AG04450 (cell line): ENCODE measurements at regions not wholly inside any gene's neighbourhood (a gene's known extent, or its start where the extent isn't known, plus 50 kb on each side); places are given as distances from the start of the nearest gene placed in this dataset.

Experiments used
- CTCF ChIA-PET: fragments of 300-600, 350-600 bp; formaldehyde crosslinking; extraction: SDS; loops from one replicate; lab custom pipeline; 2022; ENCODE audit warnings: antibody characterized with exemption, inconsistent platforms; lab: Charles Lee
- POLR2A ChIA-PET: fragments of 350-600 bp; formaldehyde crosslinking; extraction: SDS; loops from one replicate; lab custom pipeline; 2021; ENCODE audit warnings: antibody characterized with exemption, inconsistent platforms; lab: Yijun Ruan, JAX
- DNase-seq: peaks from one replicate; pipeline ENCODE4 v3.0.0-alpha.2; 2011; ENCODE audit warnings: low read depth, low spot score
- H3K27ac ChIP-seq: one replicate; pipeline ENCODE4 v1.5.1; 2012; ENCODE audit warnings: low read depth, low read length, control low read depth
- H3K27me3 ChIP-seq: one replicate; pipeline ENCODE4 v1.6.0; 2012; ENCODE audit warnings: low read length; ENCODE audit not compliant: control insufficient read depth, insufficient read depth
- H3K4me3 ChIP-seq: 2 replicates; pipeline ENCODE4 v1.5.1; 2011; ENCODE audit warnings: mild to moderate bottlenecking, low read depth, low read length, control low read depth
- H3K9me3 ChIP-seq: 2 replicates; pipeline ENCODE4 v1.5.1; 2012; ENCODE audit warnings: low read length; ENCODE audit not compliant: control insufficient read depth, insufficient read depth
- TF ChIP-seq, protein P1 (sequence below): IDR thresholded peaks from 2 replicates; pipeline ENCODE4 v1.5.1; 2011; ENCODE audit warnings: low read depth, low read length, control low read depth, inconsistent platforms

DNA sequence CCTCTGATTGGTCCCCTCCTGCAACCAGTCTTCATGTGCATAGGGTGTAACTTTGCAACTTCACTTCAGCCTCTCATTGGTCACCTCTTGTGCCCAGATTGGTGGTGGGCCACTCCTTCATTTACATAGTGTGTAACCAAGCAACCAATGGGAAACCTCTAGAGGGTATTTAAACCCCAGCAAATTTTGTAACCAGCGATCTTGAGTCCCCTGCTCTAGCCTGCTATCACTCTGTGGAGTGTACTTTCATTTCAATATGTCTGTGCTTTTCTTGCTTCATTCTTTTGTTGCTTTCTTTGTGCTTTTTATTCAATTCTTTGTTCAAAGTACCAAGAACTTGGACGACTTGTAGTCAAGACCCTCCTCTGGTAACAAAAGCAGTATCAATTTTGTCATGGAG lies 1336.9 kb upstream of the SPRY2 start:
- TF ChIP-seq, protein P1, sequence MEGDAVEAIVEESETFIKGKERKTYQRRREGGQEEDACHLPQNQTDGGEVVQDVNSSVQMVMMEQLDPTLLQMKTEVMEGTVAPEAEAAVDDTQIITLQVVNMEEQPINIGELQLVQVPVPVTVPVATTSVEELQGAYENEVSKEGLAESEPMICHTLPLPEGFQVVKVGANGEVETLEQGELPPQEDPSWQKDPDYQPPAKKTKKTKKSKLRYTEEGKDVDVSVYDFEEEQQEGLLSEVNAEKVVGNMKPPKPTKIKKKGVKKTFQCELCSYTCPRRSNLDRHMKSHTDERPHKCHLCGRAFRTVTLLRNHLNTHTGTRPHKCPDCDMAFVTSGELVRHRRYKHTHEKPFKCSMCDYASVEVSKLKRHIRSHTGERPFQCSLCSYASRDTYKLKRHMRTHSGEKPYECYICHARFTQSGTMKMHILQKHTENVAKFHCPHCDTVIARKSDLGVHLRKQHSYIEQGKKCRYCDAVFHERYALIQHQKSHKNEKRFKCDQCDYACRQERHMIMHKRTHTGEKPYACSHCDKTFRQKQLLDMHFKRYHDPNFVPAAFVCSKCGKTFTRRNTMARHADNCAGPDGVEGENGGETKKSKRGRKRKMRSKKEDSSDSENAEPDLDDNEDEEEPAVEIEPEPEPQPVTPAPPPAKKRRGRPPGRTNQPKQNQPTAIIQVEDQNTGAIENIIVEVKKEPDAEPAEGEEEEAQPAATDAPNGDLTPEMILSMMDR: no peak
- no peak for DNase-seq
- H3K27ac ChIP-seq: no peak overlapping the region
- H3K4me3 ChIP-seq: no peak overlapping the region
- H3K9me3 ChIP-seq: peaks cover 16% of the 10 kb centered on the region
- H3K27me3 ChIP-seq: no peaks in the 10 kb centered on the region
- POLR2A ChIA-PET: no interaction called here
- CTCF ChIA-PET: no interaction called here

DNA sequence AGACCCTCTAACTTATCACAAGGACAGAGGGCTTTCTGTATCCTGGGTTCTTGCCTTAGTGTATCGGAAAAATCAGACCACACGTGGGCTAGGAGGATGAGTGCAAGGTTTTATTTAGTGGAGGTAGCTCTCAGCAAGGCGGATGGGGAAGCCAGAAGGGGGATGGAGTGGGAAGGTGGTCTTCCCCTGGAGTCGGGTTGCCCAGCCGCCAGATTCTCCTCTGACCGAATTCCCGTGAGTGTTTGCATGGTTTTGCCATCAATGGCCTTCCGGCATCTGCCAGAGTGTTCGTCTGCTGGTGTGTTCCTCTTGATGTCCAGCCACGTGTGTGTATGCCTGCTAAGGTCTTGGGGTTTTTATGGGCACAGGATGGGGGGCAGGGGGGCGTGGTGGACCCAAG lies 1335.1 kb upstream of the SPRY2 start:
- TF ChIP-seq, protein P1: no peak
- ChIA-PET POLR2A (no interaction called here), CTCF (no interaction called here)
- no peak overlapping the region for H3K27ac ChIP-seq
- no peak for DNase-seq
- no peaks in the 10 kb centered on the region for H3K27me3 ChIP-seq
- no peak overlapping the region for H3K4me3 ChIP-seq
- peaks cover 16% of the 10 kb centered on the region for H3K9me3 ChIP-seq

DNA sequence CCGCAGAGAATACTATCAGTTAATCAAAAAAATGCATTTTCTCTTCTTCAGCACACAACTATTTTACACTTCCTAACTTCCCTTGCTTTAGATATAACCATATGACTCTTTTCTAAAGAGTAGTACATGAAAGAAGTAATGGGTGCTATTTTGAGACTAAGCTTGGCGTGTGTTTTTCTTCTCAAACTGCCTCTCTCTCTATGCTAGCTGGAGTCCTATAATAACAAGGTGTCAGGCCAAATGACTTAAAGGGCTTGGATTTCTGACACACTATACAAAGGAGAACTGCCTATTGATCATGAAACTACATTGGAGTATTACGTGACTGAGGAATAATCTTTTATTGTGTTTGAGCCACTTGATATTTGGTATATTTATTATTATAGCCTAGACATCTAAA lies 1330.1 kb upstream of the SPRY2 start:
- DNase-seq: no peak
- CTCF ChIA-PET: no interaction called here
- Histone ChIP-seq H3K27me3 (no peaks in the 10 kb centered on the region), H3K9me3 (peaks cover 7% of the 10 kb centered on the region; the same call in 1 of the 2 replicates), H3K4me3 (no peak overlapping the region), H3K27ac (no peak overlapping the region)
- POLR2A ChIA-PET: no interaction called here
- TF ChIP-seq, protein P1: no peak

DNA sequence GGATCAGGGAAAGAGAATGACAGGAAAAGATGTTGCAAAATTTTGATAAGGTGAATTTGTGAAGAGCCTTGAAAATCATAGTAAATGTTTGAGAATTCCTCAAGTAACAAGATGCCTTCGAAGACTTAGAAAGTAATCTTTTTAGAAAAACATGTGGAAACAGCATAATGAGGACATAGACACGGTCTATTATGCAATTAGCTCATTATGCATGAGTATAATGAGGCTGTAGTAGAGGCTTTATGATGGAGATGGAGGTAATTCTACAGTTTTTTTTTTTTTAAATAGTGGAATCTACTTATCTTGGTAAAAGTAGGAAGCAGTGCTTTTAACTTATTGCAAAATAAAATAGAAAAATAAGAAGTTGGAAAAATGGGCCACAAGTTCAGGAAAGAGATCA lies 1329.1 kb upstream of the SPRY2 start:
- peaks cover under 1% of the 10 kb centered on the region; the same call in 1 of the 2 replicates for H3K9me3 ChIP-seq
- TF ChIP-seq, protein P1: no peak
- no peak for DNase-seq
- H3K27ac ChIP-seq: no peak overlapping the region
- H3K4me3 ChIP-seq: no peak overlapping the region
- ChIA-PET POLR2A (no interaction called here), CTCF (no interaction called here)
- no peaks in the 10 kb centered on the region for H3K27me3 ChIP-seq

DNA sequence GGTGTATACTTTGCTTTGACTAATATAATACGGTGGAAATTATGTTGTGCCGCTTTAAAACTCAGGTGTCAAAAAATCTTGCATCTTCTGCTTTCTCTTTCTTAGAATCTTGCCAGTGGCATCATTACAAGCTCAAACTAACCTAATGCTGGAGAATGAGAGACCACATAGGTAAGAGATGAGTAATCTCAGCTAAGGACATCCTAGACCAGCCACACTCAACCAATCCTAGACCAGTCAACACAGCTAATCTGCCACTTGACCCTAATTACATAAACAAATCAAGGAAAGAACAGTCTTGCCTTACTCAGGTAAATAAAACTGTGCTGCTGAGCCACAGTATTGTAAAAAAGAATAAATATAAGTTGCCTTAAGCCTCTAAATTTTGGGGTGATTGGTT lies 1323.9 kb upstream of the SPRY2 start:
- POLR2A ChIA-PET: no interaction called here
- DNase-seq: no peak
- no peaks in the 10 kb centered on the region for H3K27me3 ChIP-seq
- no peaks in the 10 kb centered on the region; the same call in 1 of the 2 replicates for H3K9me3 ChIP-seq
- H3K27ac ChIP-seq: no peak overlapping the region
- TF ChIP-seq, protein P1: no peak
- CTCF ChIA-PET: no interaction called here
- no peak overlapping the region for H3K4me3 ChIP-seq
